SK-N-SH treated with all-trans-retinoic acid at 6 μM for 48 hours (cell line): ENCODE measurements at regions not wholly inside any gene's neighbourhood (a gene's known extent, or its start where the extent isn't known, plus 50 kb on each side); places are given as distances from the start of the nearest gene placed in this dataset.

ENCODE experiments used
- ARNTL ChIP-seq: fragments of 450-650 bp; formaldehyde crosslinking; IDR thresholded peaks from 2 replicates; pipeline ENCODE4 v1.5.0; 2020; ENCODE audit warnings: low read depth, mild to moderate bottlenecking, moderate library complexity, borderline replicate concordance
- PPARA ChIP-seq: fragments of 250-450 bp; sonication (Bioruptor Pico); IDR thresholded peaks from 2 replicates; pipeline ENCODE4 v1.5.0; 2020; ENCODE audit warnings: mild to moderate bottlenecking, borderline replicate concordance

GRCh38 chr14:81826081-81826480 lies 292.4 kb upstream of the SEL1L start:
- TF ChIP-seq ARNTL (CRISPR knock-in tag) (no peak), PPARA (CRISPR knock-in tag) (no peak)
